ENCODE measurements at regions not wholly inside any gene's neighbourhood (a gene's known extent, or its start where the extent isn't known, plus 50 kb on each side); places are given as distances from the start of the nearest gene placed in this dataset.
"Not testable (repeated sequence)": the region's sequence is repeated elsewhere in the genome, so short reads cannot be mapped to it uniquely, and the experiment has no call there.

GRCh38 chr12:5163661-5164060 lies 120.0 kb downstream of the KCNA5 start:
- Histone ChIP-seq H3K27me3 (ENCODE audit: control insufficient read depth, insufficient read depth, low read length) (no peaks in the 10 kb centered on the region), H3K27ac (ENCODE audit: low read length) (no peak overlapping the region), H3K36me3 (ENCODE audit: control insufficient read depth, insufficient read depth, low read length) (no peaks in the 10 kb centered on the region), H3K4me1 (ENCODE audit: control insufficient read depth, insufficient read depth, low read length) (peaks cover 4% of the 10 kb centered on the region; the same call in 1 of the 2 replicates), H3K4me3 (ENCODE audit: low read length) (no peak overlapping the region), H3K9me3 (ENCODE audit: control insufficient read depth, insufficient read depth, low read length) (no peaks in the 10 kb centered on the region)
- no CpG with 5 or more reads among the region's 3 CpGs for WGBS (ENCODE audit: insufficient coverage, insufficient read length)
- no peak for DNase-seq (ENCODE audit: low read depth, low spot score)

- no peaks in the 10 kb centered on the region for H3K9me3 ChIP-seq (ENCODE audit: control insufficient read depth, insufficient read depth, low read length)
- H3K27me3 ChIP-seq (ENCODE audit: control insufficient read depth, insufficient read depth, low read length), result no peaks in the 10 kb centered on the region
- H3K36me3 ChIP-seq (ENCODE audit: control insufficient read depth, insufficient read depth, low read length), result no peaks in the 10 kb centered on the region
- peaks cover 4% of the 10 kb centered on the region; the same call in 1 of the 2 replicates for H3K4me1 ChIP-seq (ENCODE audit: control insufficient read depth, insufficient read depth, low read length)
- H3K4me3 ChIP-seq (ENCODE audit: low read length), result no peak overlapping the region
- no peak for DNase-seq (ENCODE audit: low read depth, low spot score)
- no CpG with 5 or more reads among the region's 5 CpGs for WGBS (ENCODE audit: insufficient coverage, insufficient read length)
- no peak overlapping the region for H3K27ac ChIP-seq (ENCODE audit: low read length)
Measured at GRCh38 chr12:5165296-5165970, 121.8 kb downstream of the KCNA5 start.

- no peak overlapping the region for H3K27ac ChIP-seq (ENCODE audit: low read length)
- H3K4me3 ChIP-seq (ENCODE audit: low read length), result no peak overlapping the region
- H3K9me3 ChIP-seq (ENCODE audit: control insufficient read depth, insufficient read depth, low read length), result no peaks in the 10 kb centered on the region
- no peak for DNase-seq (ENCODE audit: low read depth, low spot score)
- WGBS (ENCODE audit: insufficient coverage, insufficient read length), result no CpG with 5 or more reads among the region's 4 CpGs
- no peaks in the 10 kb centered on the region for H3K36me3 ChIP-seq (ENCODE audit: control insufficient read depth, insufficient read depth, low read length)
- peaks cover 4% of the 10 kb centered on the region; the same call in 1 of the 2 replicates for H3K4me1 ChIP-seq (ENCODE audit: control insufficient read depth, insufficient read depth, low read length)
- H3K27me3 ChIP-seq (ENCODE audit: control insufficient read depth, insufficient read depth, low read length), result no peaks in the 10 kb centered on the region
Measured at GRCh38 chr12:5166976-5167375, 123.3 kb downstream of the KCNA5 start.

GRCh38 chr12:5168148-5168547 lies 124.5 kb downstream of the KCNA5 start:
- no peak overlapping the region for H3K4me3 ChIP-seq (ENCODE audit: low read length)
- no peaks in the 10 kb centered on the region for H3K27me3 ChIP-seq (ENCODE audit: control insufficient read depth, insufficient read depth, low read length)
- H3K36me3 ChIP-seq (ENCODE audit: control insufficient read depth, insufficient read depth, low read length), result no peaks in the 10 kb centered on the region
- DNase-seq (ENCODE audit: low read depth, low spot score), result no peak
- no peaks in the 10 kb centered on the region for H3K9me3 ChIP-seq (ENCODE audit: control insufficient read depth, insufficient read depth, low read length)
- no peak overlapping the region for H3K27ac ChIP-seq (ENCODE audit: low read length)
- peaks cover 4% of the 10 kb centered on the region; the same call in 1 of the 2 replicates for H3K4me1 ChIP-seq (ENCODE audit: control insufficient read depth, insufficient read depth, low read length)
- WGBS (ENCODE audit: insufficient coverage, insufficient read length), result no CpG with 5 or more reads among the region's 5 CpGs

GRCh38 chr12:5170844-5171243 lies 127.2 kb downstream of the KCNA5 start:
- H3K9me3 ChIP-seq (ENCODE audit: control insufficient read depth, insufficient read depth, low read length), result no peaks in the 10 kb centered on the region
- H3K4me1 ChIP-seq (ENCODE audit: control insufficient read depth, insufficient read depth, low read length), result peaks cover 4% of the 10 kb centered on the region; the same call in 1 of the 2 replicates
- DNase-seq (ENCODE audit: low read depth, low spot score), result no peak
- no peak overlapping the region for H3K4me3 ChIP-seq (ENCODE audit: low read length)
- H3K27me3 ChIP-seq (ENCODE audit: control insufficient read depth, insufficient read depth, low read length), result no peaks in the 10 kb centered on the region
- no peak overlapping the region for H3K27ac ChIP-seq (ENCODE audit: low read length)
- no CpG with 5 or more reads among the region's 5 CpGs for WGBS (ENCODE audit: insufficient coverage, insufficient read length)
- H3K36me3 ChIP-seq (ENCODE audit: control insufficient read depth, insufficient read depth, low read length), result no peaks in the 10 kb centered on the region

- no peaks in the 10 kb centered on the region for H3K9me3 ChIP-seq (ENCODE audit: control insufficient read depth, insufficient read depth, low read length)
- H3K27ac ChIP-seq (ENCODE audit: low read length), result no peak overlapping the region
- H3K4me1 ChIP-seq (ENCODE audit: control insufficient read depth, insufficient read depth, low read length), result peaks cover 4% of the 10 kb centered on the region; the same call in 1 of the 2 replicates
- peak; percentile 54 for DNase-seq (ENCODE audit: low read depth, low spot score)
- no peaks in the 10 kb centered on the region for H3K36me3 ChIP-seq (ENCODE audit: control insufficient read depth, insufficient read depth, low read length)
- no peak overlapping the region for H3K4me3 ChIP-seq (ENCODE audit: low read length)
- no CpG with 5 or more reads among the region's 5 CpGs for WGBS (ENCODE audit: insufficient coverage, insufficient read length)
- H3K27me3 ChIP-seq (ENCODE audit: control insufficient read depth, insufficient read depth, low read length), result no peaks in the 10 kb centered on the region
Measured at GRCh38 chr12:5171701-5172100, 128.0 kb downstream of the KCNA5 start.

- no peak for DNase-seq (ENCODE audit: low read depth, low spot score)
- H3K27ac ChIP-seq (ENCODE audit: low read length), result no peak overlapping the region
- no peaks in the 10 kb centered on the region for H3K4me1 ChIP-seq (ENCODE audit: control insufficient read depth, insufficient read depth, low read length)
- H3K36me3 ChIP-seq (ENCODE audit: control insufficient read depth, insufficient read depth, low read length), result no peaks in the 10 kb centered on the region
- H3K27me3 ChIP-seq (ENCODE audit: control insufficient read depth, insufficient read depth, low read length), result no peaks in the 10 kb centered on the region
- H3K9me3 ChIP-seq (ENCODE audit: control insufficient read depth, insufficient read depth, low read length), result no peaks in the 10 kb centered on the region
- no CpG with 5 or more reads among the region's 10 CpGs for WGBS (ENCODE audit: insufficient coverage, insufficient read length)
- no peak overlapping the region for H3K4me3 ChIP-seq (ENCODE audit: low read length)
Measured at GRCh38 chr12:5172886-5173285, 129.2 kb downstream of the KCNA5 start.

GRCh38 chr12:5173511-5174011 lies 129.9 kb downstream of the KCNA5 start:
- WGBS (ENCODE audit: insufficient coverage, insufficient read length), result no CpG with 5 or more reads among the region's 10 CpGs
- H3K4me3 ChIP-seq (ENCODE audit: low read length), result no peak overlapping the region
- no peak for DNase-seq (ENCODE audit: low read depth, low spot score)
- no peaks in the 10 kb centered on the region for H3K36me3 ChIP-seq (ENCODE audit: control insufficient read depth, insufficient read depth, low read length)
- H3K9me3 ChIP-seq (ENCODE audit: control insufficient read depth, insufficient read depth, low read length), result no peaks in the 10 kb centered on the region
- H3K27ac ChIP-seq (ENCODE audit: low read length), result no peak overlapping the region
- H3K4me1 ChIP-seq (ENCODE audit: control insufficient read depth, insufficient read depth, low read length), result no peaks in the 10 kb centered on the region
- no peaks in the 10 kb centered on the region for H3K27me3 ChIP-seq (ENCODE audit: control insufficient read depth, insufficient read depth, low read length)

GRCh38 chr12:5175415-5175814 lies 131.7 kb downstream of the KCNA5 start:
- not testable (repeated sequence) for H3K27ac ChIP-seq (ENCODE audit: low read length); H3K36me3 ChIP-seq (ENCODE audit: control insufficient read depth, insufficient read depth, low read length); H3K4me3 ChIP-seq (ENCODE audit: low read length); H3K4me1 ChIP-seq (ENCODE audit: control insufficient read depth, insufficient read depth, low read length); H3K9me3 ChIP-seq (ENCODE audit: control insufficient read depth, insufficient read depth, low read length); H3K27me3 ChIP-seq (ENCODE audit: control insufficient read depth, insufficient read depth, low read length); DNase-seq (ENCODE audit: low read depth, low spot score)
- no CpG with 5 or more reads among the region's 2 CpGs for whole genome bisulfite sequencing (ENCODE audit: insufficient coverage, insufficient read length)

- Histone ChIP-seq H3K27me3 (ENCODE audit: control insufficient read depth, insufficient read depth, low read length) (no peaks in the 10 kb centered on the region), H3K9me3 (ENCODE audit: control insufficient read depth, insufficient read depth, low read length) (no peaks in the 10 kb centered on the region), H3K36me3 (ENCODE audit: control insufficient read depth, insufficient read depth, low read length) (no peaks in the 10 kb centered on the region), H3K4me1 (ENCODE audit: control insufficient read depth, insufficient read depth, low read length) (no peaks in the 10 kb centered on the region; the same call in 1 of the 2 replicates), H3K27ac (ENCODE audit: low read length) (no peak overlapping the region), H3K4me3 (ENCODE audit: low read length) (no peak overlapping the region)
- no peak for DNase-seq (ENCODE audit: low read depth, low spot score)
- WGBS (ENCODE audit: insufficient coverage, insufficient read length), result no CpG with 5 or more reads among the region's 2 CpGs
Measured at GRCh38 chr12:5176036-5176435, 132.4 kb downstream of the KCNA5 start.

GRCh38 chr12:5177096-5177495 lies 133.4 kb downstream of the KCNA5 start:
- WGBS (ENCODE audit: insufficient coverage, insufficient read length), result no CpG with 5 or more reads among the region's 3 CpGs
- no peak overlapping the region for H3K27ac ChIP-seq (ENCODE audit: low read length)
- no peaks in the 10 kb centered on the region for H3K27me3 ChIP-seq (ENCODE audit: control insufficient read depth, insufficient read depth, low read length)
- H3K4me3 ChIP-seq (ENCODE audit: low read length), result no peak overlapping the region
- H3K9me3 ChIP-seq (ENCODE audit: control insufficient read depth, insufficient read depth, low read length), result no peaks in the 10 kb centered on the region
- no peak for DNase-seq (ENCODE audit: low read depth, low spot score)
- no peaks in the 10 kb centered on the region; the same call in 1 of the 2 replicates for H3K4me1 ChIP-seq (ENCODE audit: control insufficient read depth, insufficient read depth, low read length)
- H3K36me3 ChIP-seq (ENCODE audit: control insufficient read depth, insufficient read depth, low read length), result no peaks in the 10 kb centered on the region

All from iPS DF 6.9 (cell line).